Spinal cord (tissue), 9 donors: ENCODE measurements at regions not wholly inside any gene's neighbourhood (a gene's known extent, or its start where the extent isn't known, plus 50 kb on each side); places are given as distances from the start of the nearest gene placed in this dataset.
A peak's percentile ranks its signal among the peaks of the same experiment; 100 is the strongest.

Experiments
- DNase-seq, 6 donors: peaks; one replicate each; pipeline versions ENCODE4 v3.0.0 to v3.0.0-alpha.2; 2013 to 2015; ENCODE audit warnings: low spot score in 6 of 6, low read depth in 4 of 6
- H3K27ac ChIP-seq: one replicate; pipeline ENCODE4 v1.5.1; 2013; ENCODE audit warnings: low read depth, low read length, control low read depth
- H3K27me3 ChIP-seq: one replicate; pipeline ENCODE4 v1.6.1; 2013; ENCODE audit warnings: low read length; ENCODE audit not compliant: control insufficient read depth, insufficient read depth
- H3K36me3 ChIP-seq: one replicate; pipeline ENCODE4 v1.6.1; 2013; ENCODE audit warnings: low read length; ENCODE audit not compliant: control insufficient read depth, insufficient read depth
- H3K4me1 ChIP-seq: one replicate; pipeline ENCODE4 v1.6.1; 2013; ENCODE audit warnings: low read length; ENCODE audit not compliant: control insufficient read depth, insufficient read depth
- H3K4me3 ChIP-seq: one replicate; pipeline ENCODE4 v1.5.1; 2013; ENCODE audit warnings: low read depth, low read length, control low read depth
- H3K9me3 ChIP-seq: one replicate; pipeline ENCODE4 v1.6.1; 2013; ENCODE audit warnings: low read length; ENCODE audit not compliant: control insufficient read depth, insufficient read depth
- WGBS: methylation state at CpG from one replicate; pipeline ENCODE4 v1.1.5; 2013; ENCODE audit warnings: missing lambda C conversion rate; ENCODE audit not compliant: insufficient coverage; 5-methylcytosine and 5-hydroxymethylcytosine counted together
- donor health status: healthy.

- no peak for DNase-seq
- Histone ChIP-seq H3K9me3 (no peaks in the 10 kb centered on the region), H3K36me3 (no peaks in the 10 kb centered on the region), H3K4me3 (no peak overlapping the region), H3K4me1 (peaks cover 12% of the 10 kb centered on the region), H3K27me3 (no peaks in the 10 kb centered on the region), H3K27ac (no peak overlapping the region)
- 85% methylated on average over 9 of the region's 9 CpGs for WGBS
These were observed 89.9 kb upstream of the TMPRSS2 start for GRCh38 chr21:41597811-41598231.

- 100% methylated on average over 1 of the region's 1 CpG for WGBS
These were observed 89.3 kb upstream of the TMPRSS2 start for GRCh38 chr21:41597227-41597626.

DNA sequence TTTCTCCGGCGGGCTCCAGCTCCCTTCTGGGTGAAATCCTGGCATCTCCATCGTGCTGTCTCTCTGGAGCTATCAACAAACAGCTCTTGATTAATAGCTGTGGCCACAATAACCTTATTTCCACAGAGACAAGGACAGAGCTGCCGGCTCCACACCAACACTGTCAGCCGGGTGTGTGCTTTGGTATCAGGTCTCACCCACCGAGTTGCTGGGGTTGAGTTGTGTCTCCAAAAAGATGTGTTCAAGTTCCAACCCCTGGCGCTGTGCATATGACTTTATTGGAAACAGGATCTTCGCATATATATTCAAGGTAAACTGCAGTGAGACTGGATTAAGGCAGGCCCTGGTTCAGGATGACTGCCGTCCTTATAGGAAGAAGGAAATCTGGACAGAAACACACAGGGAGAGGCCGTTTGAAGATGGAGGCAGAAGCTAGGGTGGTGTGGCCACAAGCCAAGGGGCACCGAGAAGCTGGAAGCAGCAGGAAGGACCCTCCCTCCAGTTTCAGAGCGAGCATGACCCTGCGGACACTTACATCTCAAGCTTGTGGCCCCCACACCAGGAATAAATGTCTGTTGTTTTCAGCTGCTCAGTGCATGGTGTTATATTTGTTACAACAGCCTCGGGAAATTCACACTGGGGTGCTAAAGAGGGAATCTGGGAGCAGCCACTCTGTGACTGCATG is 88.4 kb upstream of the TMPRSS2 start:
- Histone ChIP-seq H3K27ac (no peak overlapping the region), H3K27me3 (no peaks in the 10 kb centered on the region), H3K4me3 (no peak overlapping the region), H3K36me3 (no peaks in the 10 kb centered on the region), H3K9me3 (no peaks in the 10 kb centered on the region), H3K4me1 (peaks cover 5% of the 10 kb centered on the region)
- no peak for DNase-seq
- WGBS, result 84% methylated on average over 10 of the region's 14 CpGs

More at GRCh38 chr21:41597227-41597626, 89.3 kb upstream of the TMPRSS2 start:
- H3K9me3 ChIP-seq, result no peaks in the 10 kb centered on the region
- no peaks in the 10 kb centered on the region for H3K27me3 ChIP-seq
- H3K4me3 ChIP-seq, result no peak overlapping the region
- DNase-seq, result no peak
- no peak overlapping the region for H3K27ac ChIP-seq
- H3K36me3 ChIP-seq, result no peaks in the 10 kb centered on the region
- H3K4me1 ChIP-seq, result peaks cover 12% of the 10 kb centered on the region

GRCh38 chr21:41594268-41594667 is 86.3 kb upstream of the TMPRSS2 start:
- no peak overlapping the region for H3K4me3 ChIP-seq
- H3K36me3 ChIP-seq, result no peaks in the 10 kb centered on the region
- no peak overlapping the region for H3K27ac ChIP-seq
- no peak for DNase-seq
- H3K9me3 ChIP-seq, result no peaks in the 10 kb centered on the region
- H3K27me3 ChIP-seq, result no peaks in the 10 kb centered on the region
- no peaks in the 10 kb centered on the region for H3K4me1 ChIP-seq
- no CpG with 5 or more reads among the region's 5 CpGs for WGBS

GRCh38 chr21:41593760-41594138 is 85.8 kb upstream of the TMPRSS2 start:
- no peak overlapping the region for H3K27ac ChIP-seq
- WGBS, result no CpG with 5 or more reads among the region's 4 CpGs
- no peaks in the 10 kb centered on the region for H3K27me3 ChIP-seq
- no peaks in the 10 kb centered on the region for H3K36me3 ChIP-seq
- no peaks in the 10 kb centered on the region for H3K4me1 ChIP-seq
- no peak for DNase-seq
- H3K9me3 ChIP-seq, result no peaks in the 10 kb centered on the region
- no peak overlapping the region for H3K4me3 ChIP-seq

DNA sequence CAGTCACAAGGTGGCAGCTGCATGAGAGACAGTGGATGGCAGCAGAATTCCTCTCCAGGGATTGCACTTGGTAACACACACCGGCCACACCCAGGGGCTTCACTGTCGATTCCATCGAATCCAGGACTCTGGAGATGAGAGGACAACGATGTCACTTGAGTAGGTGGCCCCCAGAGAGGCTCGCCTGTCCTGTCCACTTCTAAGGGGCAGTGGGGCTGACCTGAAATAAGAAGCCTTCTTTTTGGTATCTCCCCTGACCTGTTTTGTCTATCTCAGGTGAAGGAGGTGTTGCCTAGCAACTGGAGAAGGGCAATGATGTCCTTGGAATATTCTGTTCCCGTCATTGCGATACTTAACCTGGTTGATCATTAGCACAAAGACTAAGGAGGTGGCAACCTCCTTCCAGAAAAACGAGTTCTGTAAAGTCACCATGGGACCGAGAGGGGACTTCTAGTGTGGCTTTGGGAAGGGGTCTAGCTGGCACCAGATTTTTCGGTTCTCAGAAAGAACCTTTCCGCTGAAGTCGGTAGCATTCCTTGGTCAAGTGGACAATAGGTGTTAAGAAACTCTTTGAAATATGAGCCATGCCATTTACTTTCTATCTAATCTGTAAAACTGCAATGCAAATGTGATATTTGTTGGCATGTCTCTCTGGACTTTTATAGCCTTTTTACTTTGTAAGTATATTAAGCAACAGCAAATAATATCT is 85.2 kb upstream of the TMPRSS2 start:
- 77% methylated on average over 10 of the region's 12 CpGs for WGBS
- no peaks in the 10 kb centered on the region for H3K36me3 ChIP-seq
- no peak overlapping the region for H3K27ac ChIP-seq
- peak in 1 of 6 donors; percentile 50 for DNase-seq
- no peaks in the 10 kb centered on the region for H3K27me3 ChIP-seq
- H3K4me3 ChIP-seq, result no peak overlapping the region
- no peaks in the 10 kb centered on the region for H3K9me3 ChIP-seq
- no peaks in the 10 kb centered on the region for H3K4me1 ChIP-seq

DNA sequence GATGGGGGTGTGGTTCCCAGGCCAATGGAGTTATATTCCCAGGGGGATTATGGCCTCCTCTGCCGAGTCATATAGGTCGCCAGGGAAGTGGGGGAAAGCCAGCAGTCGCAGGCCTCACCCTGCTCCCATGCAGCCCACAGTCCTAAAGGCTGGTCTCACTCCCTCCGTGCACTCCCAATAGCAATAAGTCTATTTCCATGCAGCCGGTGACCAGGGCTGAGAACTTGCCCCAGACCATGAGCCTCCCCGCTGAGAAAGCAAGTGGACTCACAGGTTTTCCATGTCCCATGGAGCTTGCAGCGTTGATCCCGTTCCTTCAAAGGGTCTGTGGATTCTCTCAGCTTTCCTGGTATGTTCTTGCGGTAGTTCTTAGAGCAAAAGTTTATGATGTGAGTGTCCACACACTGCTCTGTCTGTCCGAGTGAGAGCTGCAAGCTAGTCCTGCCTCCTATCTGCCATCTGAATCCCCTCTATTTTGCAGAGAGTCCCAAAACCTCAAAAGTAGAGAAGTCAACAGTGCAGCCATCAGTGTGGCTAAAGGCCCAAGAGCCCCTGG is 81.7 kb upstream of the TMPRSS2 start:
- no peaks in the 10 kb centered on the region for H3K36me3 ChIP-seq
- H3K4me3 ChIP-seq, result no peak overlapping the region
- WGBS, result over 99% methylated on average over 10 of the region's 10 CpGs
- H3K4me1 ChIP-seq, result no peaks in the 10 kb centered on the region
- no peak for DNase-seq
- H3K27me3 ChIP-seq, result no peaks in the 10 kb centered on the region
- no peaks in the 10 kb centered on the region for H3K9me3 ChIP-seq
- no peak overlapping the region for H3K27ac ChIP-seq

DNA sequence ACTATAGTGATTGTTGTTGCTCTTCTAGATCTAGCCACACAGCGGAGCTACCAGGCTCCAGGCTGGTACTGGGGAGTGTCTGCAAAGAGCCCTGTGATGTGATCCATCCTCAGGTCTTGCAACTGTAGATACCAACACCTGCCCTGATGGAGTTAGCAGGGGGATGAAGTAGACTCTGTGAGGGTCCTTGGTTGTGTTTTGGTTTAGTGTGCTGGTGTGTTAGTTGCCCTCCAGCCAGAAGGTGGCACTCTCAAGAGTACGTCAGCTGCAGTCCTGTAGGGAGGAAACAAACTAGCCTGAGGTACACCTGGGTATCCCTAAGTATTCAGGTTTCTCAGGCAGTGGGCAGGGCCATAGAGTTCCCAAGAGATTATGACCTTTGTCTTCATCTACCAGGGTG is 81.2 kb upstream of the TMPRSS2 start:
- no peak overlapping the region for H3K27ac ChIP-seq
- no peaks in the 10 kb centered on the region for H3K4me1 ChIP-seq
- no peak for DNase-seq
- no peaks in the 10 kb centered on the region for H3K9me3 ChIP-seq
- 100% methylated on average over 1 of the region's 2 CpGs for WGBS
- H3K4me3 ChIP-seq, result no peak overlapping the region
- H3K27me3 ChIP-seq, result no peaks in the 10 kb centered on the region
- H3K36me3 ChIP-seq, result no peaks in the 10 kb centered on the region

- H3K27ac ChIP-seq, result no peak overlapping the region
- H3K9me3 ChIP-seq, result no peaks in the 10 kb centered on the region
- no peaks in the 10 kb centered on the region for H3K4me1 ChIP-seq
- no peak for DNase-seq
- H3K36me3 ChIP-seq, result no peaks in the 10 kb centered on the region
- WGBS, result 88% methylated on average over 12 of the region's 14 CpGs
- H3K4me3 ChIP-seq, result no peak overlapping the region
- no peaks in the 10 kb centered on the region for H3K27me3 ChIP-seq
These were observed 77.4 kb upstream of the TMPRSS2 start for GRCh38 chr21:41585199-41585994.
